GM13977 (cell line): ENCODE measurements at regions not wholly inside any gene's neighbourhood (a gene's known extent, or its start where the extent isn't known, plus 50 kb on each side); places are given as distances from the start of the nearest gene placed in this dataset.
"Not testable (repeated sequence)": the region's sequence is repeated elsewhere in the genome, so short reads cannot be mapped to it uniquely, and the experiment has no call there.

Experiments
- DNase-seq: peaks from one replicate; pipeline ENCODE4 v3.0.0; 2012; ENCODE audit warnings: low spot score
- in situ Hi-C: fragments of 300-500 bp; cut with MboI; formaldehyde crosslinking; loops from one replicate; pipeline ENCODE4 v1.12.0; 2022; ENCODE audit warnings: low sequenced_read_pairs, low pct_unique_long_range_greater_than_20kb, mixed read lengths, inconsistent platforms; ENCODE audit not compliant: unreplicated experiment
- TF ChIP-seq, protein P1 (sequence below): IDR thresholded peaks from 2 replicates; pipeline ENCODE4 v1.5.1; 2012; ENCODE audit warnings: mild to moderate bottlenecking, control low read depth; ENCODE audit not compliant: insufficient read depth; ENCODE audit errors: extremely low read depth, missing control alignments

DNA sequence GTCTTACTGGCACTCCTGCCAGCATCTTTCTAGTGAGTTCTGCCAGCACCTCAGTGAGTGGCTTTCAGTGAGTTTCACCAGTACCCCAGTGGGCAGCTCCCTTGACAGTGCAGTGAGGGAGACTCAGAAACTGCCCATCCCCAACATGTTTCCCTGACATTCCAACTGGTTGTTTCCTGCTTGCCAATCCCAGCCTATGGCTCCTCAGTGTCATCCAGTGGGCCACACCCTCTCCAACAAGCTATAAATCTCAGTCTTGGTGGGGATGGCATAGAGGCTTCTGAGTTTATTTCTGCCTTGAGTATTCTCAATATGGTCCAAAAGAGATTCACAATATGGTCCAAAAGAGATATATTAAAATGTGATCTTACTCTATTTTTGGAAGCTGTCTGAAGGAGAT is 461.2 kb upstream of the NR3C2 start:
- no peak for DNase-seq
- TF ChIP-seq, protein P1, sequence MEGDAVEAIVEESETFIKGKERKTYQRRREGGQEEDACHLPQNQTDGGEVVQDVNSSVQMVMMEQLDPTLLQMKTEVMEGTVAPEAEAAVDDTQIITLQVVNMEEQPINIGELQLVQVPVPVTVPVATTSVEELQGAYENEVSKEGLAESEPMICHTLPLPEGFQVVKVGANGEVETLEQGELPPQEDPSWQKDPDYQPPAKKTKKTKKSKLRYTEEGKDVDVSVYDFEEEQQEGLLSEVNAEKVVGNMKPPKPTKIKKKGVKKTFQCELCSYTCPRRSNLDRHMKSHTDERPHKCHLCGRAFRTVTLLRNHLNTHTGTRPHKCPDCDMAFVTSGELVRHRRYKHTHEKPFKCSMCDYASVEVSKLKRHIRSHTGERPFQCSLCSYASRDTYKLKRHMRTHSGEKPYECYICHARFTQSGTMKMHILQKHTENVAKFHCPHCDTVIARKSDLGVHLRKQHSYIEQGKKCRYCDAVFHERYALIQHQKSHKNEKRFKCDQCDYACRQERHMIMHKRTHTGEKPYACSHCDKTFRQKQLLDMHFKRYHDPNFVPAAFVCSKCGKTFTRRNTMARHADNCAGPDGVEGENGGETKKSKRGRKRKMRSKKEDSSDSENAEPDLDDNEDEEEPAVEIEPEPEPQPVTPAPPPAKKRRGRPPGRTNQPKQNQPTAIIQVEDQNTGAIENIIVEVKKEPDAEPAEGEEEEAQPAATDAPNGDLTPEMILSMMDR: no peak
- in situ Hi-C loops: no loop called here

DNA sequence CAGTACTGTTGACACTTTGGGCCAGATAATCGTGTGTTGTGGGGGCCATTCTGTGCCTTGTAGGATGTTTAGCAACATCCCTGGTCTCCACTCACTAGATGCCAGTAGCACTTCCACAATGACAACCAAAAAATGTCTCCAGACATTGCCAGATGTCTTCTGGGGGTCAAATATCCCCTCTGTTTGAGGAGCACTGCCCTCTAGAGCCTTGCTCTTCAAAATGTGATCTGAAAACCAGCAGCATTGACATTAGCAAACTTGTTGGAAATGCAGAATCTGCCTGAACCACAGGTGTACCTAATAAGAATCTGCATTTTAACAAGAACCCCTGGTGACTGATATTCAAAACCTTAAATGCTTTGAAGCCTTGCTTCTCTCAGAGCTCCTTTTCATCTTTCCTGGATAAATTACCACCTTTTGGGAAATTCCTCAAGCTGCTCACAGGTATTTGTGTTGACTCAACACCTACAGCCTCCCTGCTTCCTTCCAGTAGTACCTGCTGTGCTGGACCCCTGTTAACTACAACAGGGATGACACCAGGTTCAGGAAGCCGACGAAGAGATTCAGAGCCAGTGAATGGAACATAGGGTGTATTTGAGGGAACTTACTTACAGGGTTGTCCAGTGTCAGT is 459.0 kb upstream of the NR3C2 start:
- DNase-seq: no peak
- in situ Hi-C loops: no loop called here
- TF ChIP-seq, protein P1: no peak

DNA sequence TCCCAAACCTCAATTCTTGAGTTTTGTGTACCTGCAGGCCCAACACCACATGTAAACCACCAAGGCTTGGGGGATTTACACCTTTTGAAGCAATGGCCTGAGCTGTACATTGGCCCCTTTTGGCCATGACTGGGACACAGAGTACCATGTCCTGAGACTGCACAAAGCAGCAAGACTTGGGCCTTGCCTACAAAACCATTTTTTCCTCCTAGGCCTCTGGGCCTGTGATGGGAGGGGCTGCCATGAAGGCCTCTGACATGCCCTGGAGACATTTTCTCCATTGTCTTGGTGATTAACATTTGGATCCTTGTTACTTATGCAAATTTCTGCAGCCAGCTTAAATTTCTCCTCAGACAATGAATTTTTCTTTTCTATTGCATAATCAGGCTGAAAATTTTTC is 455.9 kb upstream of the NR3C2 start:
- DNase-seq, in situ Hi-C loops: not testable (repeated sequence)

DNA sequence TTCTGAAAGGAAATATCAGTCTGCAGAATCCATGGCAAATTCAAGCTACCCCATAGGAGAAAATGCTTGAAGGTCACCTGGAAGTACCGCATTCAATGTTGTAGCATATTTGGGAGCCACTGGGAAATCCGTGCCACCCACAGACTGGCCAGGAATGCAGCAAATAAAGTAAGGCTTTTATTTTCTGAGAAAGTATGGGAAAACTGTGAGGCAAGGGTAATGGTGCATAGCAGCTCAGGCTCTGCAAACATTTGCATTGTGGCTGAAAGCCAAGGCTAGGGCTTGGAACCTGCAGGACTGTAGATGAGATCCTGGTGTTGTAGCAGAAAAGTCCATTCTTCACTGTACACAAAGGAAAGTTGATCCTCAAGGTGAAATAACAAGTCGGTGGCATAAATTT is 450.9 kb upstream of the NR3C2 start:
- TF ChIP-seq, protein P1: no peak
- in situ Hi-C loops: no loop called here
- no peak for DNase-seq

DNA sequence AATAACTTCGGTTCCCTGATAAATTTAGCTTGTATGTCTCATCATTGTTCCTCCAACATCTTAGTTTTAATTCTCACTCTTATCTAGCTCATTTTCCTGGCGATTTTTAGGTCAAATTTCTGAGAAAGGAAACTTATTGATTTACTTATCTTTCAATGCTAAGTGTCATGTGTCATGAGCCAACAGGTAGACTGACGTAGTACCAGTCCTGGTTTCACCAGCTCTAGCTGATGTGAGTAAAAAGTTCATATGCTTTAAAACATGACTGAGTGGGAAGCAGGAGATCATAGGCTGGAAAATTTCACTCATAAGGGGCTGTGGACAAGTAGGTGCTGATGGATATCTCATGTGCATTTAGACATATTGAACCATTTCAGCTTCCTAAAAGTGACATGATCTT is 441.7 kb upstream of the NR3C2 start:
- DNase-seq: no peak
- in situ Hi-C loops: no loop called here
- TF ChIP-seq, protein P1: no peak

DNA sequence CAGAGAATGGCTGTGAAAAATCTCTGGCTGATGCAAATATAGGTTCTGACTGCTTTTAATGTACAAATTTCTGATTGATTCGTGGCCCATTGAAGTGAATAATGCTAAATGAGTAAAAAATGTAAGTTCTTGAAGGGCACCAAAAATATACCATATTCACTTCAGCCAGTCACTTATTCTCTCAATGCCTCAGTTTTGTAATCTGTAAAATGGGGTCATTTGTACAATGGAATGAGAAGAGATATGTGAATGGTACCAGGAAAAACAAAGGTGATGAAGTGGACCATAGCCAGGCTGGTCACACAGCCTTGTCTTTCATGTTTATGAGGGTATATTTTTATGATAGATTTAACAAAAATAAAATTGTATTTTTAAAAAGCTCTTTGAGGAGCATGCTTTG is 441.2 kb upstream of the NR3C2 start:
- TF ChIP-seq, protein P1: no peak
- no peak for DNase-seq
- in situ Hi-C loops: no loop called here

DNA sequence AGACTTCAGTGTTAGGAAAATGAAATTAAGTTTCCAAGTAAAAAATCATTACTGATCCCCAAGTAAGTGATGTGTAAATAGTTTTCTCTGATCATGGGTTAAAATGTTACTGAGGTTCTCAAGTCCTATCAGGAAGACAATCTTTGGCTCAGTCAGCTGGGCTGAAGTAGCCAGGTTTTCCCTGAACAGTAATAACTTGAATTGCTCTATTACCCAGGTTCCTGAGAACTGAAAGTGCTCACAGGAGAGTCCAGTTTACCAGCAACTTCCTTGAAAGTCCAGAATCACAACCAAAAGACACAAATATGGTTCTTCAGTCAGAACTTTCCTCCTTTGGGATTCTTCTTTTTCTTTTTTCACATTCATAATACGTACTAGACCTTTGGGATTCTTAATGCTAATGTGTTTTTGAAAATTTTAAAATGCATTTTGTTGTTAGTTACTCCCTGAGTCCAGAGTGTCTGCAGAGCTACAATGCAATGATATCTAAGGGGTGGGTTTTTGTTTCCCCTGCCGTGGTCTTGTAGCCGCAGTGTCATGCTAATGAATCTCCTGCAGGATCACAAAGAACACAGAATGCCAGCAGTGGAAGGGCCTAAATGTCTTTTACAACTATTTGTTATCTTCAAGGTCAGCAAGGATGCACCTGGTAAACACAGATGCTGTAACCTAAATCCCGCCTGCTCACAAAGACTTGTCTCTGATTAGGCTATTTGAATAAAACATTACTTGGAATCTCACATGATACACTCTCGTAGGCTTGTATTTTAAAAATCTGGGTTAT is 439.8 kb upstream of the NR3C2 start:
- DNase-seq: no peak
- in situ Hi-C loops: no loop called here
- TF ChIP-seq, protein P1: no peak
